T47D (cell line): ENCODE measurements at regions not wholly inside any gene's neighbourhood (a gene's known extent, or its start where the extent isn't known, plus 50 kb on each side); places are given as distances from the start of the nearest gene placed in this dataset.
A peak's percentile ranks its signal among the peaks of the same experiment; 100 is the strongest.

Experiments
- DNase-seq, 2 experiments: peaks; one replicate each; pipeline versions ENCODE4 v3.0.0 to v3.0.0-alpha.2; 2011 to 2012; ENCODE audit warnings: low read depth in 1 of 2, low spot score in 1 of 2
- JUND ChIP-seq: IDR thresholded peaks from 2 replicates; pipeline ENCODE4 v1.6.1; 2012; ENCODE audit warnings: low read depth
- in situ Hi-C: cut with HindIII; loops from 2 replicates; pipeline ENCODE4 v1.10.0; 2016; ENCODE audit warnings: low sequenced_read_pairs, low pct_unique_long_range_greater_than_20kb

DNA sequence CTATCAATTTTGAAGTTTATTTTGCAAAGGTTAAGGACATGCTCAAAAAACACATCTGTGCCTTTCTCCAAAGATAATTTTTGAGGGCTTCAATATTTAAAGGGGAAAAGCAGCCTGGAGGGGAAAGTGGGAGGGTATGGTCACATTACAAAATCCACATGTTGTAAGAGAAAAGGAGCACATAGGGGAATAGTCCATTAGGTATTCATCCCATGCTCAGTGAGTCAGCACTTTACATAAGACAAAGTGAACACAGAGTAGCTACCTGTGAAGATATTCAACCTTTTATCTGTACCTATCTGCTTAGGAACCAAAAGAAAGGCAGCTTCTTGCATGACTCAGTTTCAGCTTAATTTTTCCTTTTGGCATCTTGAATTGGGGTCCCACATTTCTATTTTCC, 932.0 kb downstream of the SLITRK6 start:
- in situ Hi-C loops, result no loop called here
- no peak for DNase-seq
- no peak for TF ChIP-seq JUND

GRCh38 chr13:84865783-84866221, 933.4 kb downstream of the SLITRK6 start:
- TF ChIP-seq JUND, result no peak
- DNase-seq, result peak in 1 of 2 experiments; percentile 21
- in situ Hi-C loops, result no loop called here

DNA sequence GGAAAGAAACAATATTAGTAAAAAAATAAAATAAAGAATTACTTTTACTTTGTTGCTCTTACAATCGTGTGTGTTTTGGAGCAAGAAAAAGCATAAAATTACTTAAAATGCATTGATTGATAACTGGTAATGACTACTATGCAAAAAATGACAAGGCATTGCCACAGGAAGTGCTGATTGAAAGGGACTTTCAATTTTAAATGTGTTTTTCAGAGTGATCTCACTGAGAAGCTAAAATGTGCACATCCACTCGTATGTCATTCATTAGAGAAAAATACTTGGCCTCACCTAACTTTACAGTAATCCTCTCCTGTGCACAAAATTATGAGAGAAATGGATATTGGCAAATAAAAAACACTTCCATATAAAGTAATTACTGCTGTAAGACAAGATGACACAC, 934.9 kb downstream of the SLITRK6 start:
- DNase-seq, result no peak
- in situ Hi-C loops, result no loop called here
- TF ChIP-seq JUND, result no peak

- DNase-seq, result no peak
- in situ Hi-C loops, result no loop called here
- no peak for TF ChIP-seq JUND
Measured at GRCh38 chr13:84847107-84847506, 952.1 kb downstream of the SLITRK6 start.

GRCh38 chr13:84845907-84846619, 953.2 kb downstream of the SLITRK6 start:
- TF ChIP-seq JUND, result no peak
- in situ Hi-C loops, result no loop called here
- DNase-seq, result no peak

DNA sequence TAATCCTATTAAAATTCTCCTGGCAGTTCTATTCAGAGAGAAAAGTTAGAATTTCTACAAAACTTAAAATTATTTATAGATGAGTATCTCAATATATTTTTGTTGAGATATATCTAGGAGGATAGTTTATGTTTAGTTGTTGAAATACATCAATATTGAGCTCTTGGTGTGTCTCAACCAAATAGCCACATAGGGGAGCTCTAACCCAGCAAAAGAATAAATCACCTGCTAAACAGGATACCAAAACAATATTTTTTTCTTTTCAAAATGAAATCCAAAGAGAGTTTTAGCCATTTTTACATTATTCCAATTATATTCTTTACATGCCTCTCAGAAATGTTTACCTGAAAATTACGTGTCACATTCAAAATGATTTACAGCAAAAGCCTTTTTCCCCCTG, 954.7 kb downstream of the SLITRK6 start:
- in situ Hi-C loops, result no loop called here
- peak in 1 of 2 experiments; percentile 48 for DNase-seq
- TF ChIP-seq JUND, result no peak

GRCh38 chr13:84843368-84843767, 955.9 kb downstream of the SLITRK6 start:
- in situ Hi-C loops, result no loop called here
- TF ChIP-seq JUND, result no peak

GRCh38 chr13:84834201-84834600, 951.9 kb upstream of the SLITRK1 start:
- DNase-seq, result no peak
- TF ChIP-seq JUND, result no peak
- in situ Hi-C loops, result no loop called here

More at GRCh38 chr13:84843368-84843767, 955.9 kb downstream of the SLITRK6 start:
- DNase-seq, result no peak

DNA sequence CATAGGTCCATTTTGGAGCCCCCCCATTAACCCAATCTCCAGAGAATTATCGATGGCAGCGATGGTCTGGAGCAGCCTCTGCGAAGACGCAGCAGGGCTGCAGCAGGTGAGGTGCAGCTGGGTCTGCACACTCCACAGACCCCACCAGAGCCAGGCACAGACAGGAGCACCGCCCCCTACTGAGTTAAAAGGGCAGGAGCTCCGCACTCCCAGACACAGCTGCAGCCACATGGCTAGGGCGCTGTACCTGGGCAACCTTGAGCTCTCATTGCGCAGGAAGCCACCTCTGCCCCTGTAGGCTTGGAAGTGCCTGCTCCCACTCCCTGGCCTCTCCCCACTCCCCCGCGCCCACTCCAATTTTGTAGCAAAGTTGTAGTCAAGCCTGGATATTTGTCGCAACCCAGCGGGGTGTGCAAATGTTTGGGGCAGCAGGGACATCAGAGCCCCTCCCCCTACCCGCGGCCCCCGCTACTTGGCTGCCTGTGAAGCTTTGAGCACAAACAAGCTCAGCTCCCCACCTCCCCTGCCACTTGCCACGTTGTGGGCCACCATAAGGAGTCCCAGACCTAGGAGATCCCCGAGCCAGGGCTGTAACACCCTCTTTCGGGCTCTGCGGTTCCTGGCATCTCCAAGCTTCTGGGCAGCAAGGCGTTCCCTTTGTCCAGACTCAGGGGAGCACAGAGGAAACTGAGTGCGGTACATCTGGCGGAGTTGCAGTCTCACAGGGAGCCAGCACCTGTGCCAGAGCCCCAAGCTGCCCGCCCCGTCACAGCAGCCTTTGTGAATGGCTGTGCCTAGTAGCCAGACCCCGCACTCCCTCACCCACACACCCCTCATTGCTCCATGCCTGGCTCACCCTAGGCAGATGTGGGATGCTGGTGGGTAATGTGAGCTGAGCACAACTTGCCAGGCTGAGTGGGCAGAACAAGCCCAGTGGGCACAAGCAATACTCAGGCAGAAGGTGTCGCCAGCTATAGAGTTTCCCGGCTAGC, 949.7 kb upstream of the SLITRK1 start:
- no peak for DNase-seq
- in situ Hi-C loops, result no loop called here
- TF ChIP-seq JUND, result no peak

- TF ChIP-seq JUND, result no peak
- in situ Hi-C loops, result no loop called here
- no peak for DNase-seq
Measured at GRCh38 chr13:84823528-84823927, 941.3 kb upstream of the SLITRK1 start.

GRCh38 chr13:84821261-84821660, 939.0 kb upstream of the SLITRK1 start:
- no peak for DNase-seq
- TF ChIP-seq JUND, result no peak
- in situ Hi-C loops, result no loop called here

DNA sequence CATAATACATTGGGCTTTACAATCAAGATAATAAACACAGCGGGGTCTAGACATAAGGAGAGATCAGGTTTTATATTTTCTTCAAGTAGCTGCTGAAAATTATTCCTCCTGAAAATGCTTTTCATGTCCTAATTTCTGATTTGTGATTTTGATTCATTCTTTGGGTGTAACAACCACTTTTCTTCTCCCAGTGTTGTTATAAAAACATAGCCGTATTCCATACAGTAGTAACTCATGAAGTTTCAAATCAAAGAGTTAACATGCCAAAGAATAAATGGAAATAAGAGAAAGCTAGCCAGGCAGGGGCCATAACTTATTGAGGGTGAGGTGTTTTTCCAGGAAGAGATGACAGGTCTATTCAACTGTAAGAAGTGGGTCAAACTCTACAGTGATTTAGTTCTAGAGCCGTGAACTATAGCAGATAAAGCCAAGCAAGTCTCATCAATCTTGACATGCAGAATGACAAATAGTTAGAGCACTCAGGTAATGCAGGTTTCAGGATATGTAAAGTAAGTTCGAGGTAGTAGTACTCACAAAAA, 934.4 kb upstream of the SLITRK1 start:
- DNase-seq, result no peak
- in situ Hi-C loops, result no loop called here
- no peak for TF ChIP-seq JUND

DNA sequence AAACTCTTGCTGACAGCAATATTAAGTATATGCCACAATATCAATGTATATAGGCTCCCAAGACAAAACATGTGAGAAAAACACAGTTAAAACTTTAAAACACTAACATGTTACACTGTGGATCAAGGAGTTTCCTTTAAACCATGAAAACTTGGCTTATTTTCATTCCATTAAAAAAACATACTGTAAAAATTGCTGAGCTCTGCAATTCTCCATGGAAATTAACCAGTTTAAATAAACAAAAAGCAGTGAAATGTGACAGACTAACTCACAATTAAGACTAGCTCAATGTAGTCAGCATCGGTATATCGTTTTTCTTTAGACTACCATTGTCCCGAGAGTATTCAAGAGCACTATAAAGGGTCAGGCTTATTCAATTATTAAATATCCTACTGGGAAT, 930.5 kb upstream of the SLITRK1 start:
- no peak for TF ChIP-seq JUND

More for the DNA sequence above, 930.5 kb upstream of the SLITRK1 start:
- DNase-seq, result no peak
- in situ Hi-C loops, result no loop called here
